ENCODE measurements at regions not wholly inside any gene's neighbourhood (a gene's known extent, or its start where the extent isn't known, plus 50 kb on each side); places are given as distances from the start of the nearest gene placed in this dataset.

GRCh38 chr13:109859216-109859835 is 72.9 kb upstream of the IRS2 start:
- no peak for TF ChIP-seq POLR2AphosphoS5 (IDR thresholded peaks at IDR 0.05)
- TF ChIP-seq POLR2A (IDR thresholded peaks at IDR 0.05): no peak
- TF ChIP-seq CTCF (IDR thresholded peaks at IDR 0.05 in 8 of 11, conservative IDR thresholded peaks at IDR 0.05 in 3 of 11): no peak
